Duodenal mucosa (tissue), 2 donors: ENCODE measurements at regions not wholly inside any gene's neighbourhood (a gene's known extent, or its start where the extent isn't known, plus 50 kb on each side); places are given as distances from the start of the nearest gene placed in this dataset.

ENCODE experiments used
- H3K27ac ChIP-seq: one replicate; pipeline ENCODE4 v1.7.0; 2013; ENCODE audit warnings: low read depth, low read length
- H3K27me3 ChIP-seq, 2 donors: one replicate each; pipeline ENCODE4 v1.7.0; 2013; ENCODE audit warnings: low read length in 2 of 2, control low read depth in 1 of 2; ENCODE audit not compliant: insufficient read depth in 2 of 2, control insufficient read depth in 1 of 2
- H3K36me3 ChIP-seq, 2 donors: one replicate each; pipeline ENCODE4 v1.7.0; 2013; ENCODE audit warnings: low read length in 2 of 2, control low read depth in 1 of 2; ENCODE audit not compliant: insufficient read depth in 2 of 2, control insufficient read depth in 1 of 2
- H3K4me1 ChIP-seq, 2 donors: one replicate each; pipeline ENCODE4 v1.7.0; 2013; ENCODE audit warnings: low read length in 2 of 2, control low read depth in 1 of 2; ENCODE audit not compliant: insufficient read depth in 2 of 2, control insufficient read depth in 1 of 2
- H3K4me3 ChIP-seq, 2 donors: one replicate each; pipeline ENCODE4 v1.7.0; 2013; ENCODE audit warnings: low read length in 2 of 2, low read depth in 1 of 2
- H3K9ac ChIP-seq, 2 donors: one replicate each; pipeline ENCODE4 v1.7.0; 2013; ENCODE audit warnings: low read length in 2 of 2, low read depth in 1 of 2
- H3K9me3 ChIP-seq, 2 donors: one replicate each; pipeline ENCODE4 v1.7.0; 2013; ENCODE audit warnings: low read length in 2 of 2, control low read depth in 1 of 2; ENCODE audit not compliant: control insufficient read depth in 1 of 2

DNA sequence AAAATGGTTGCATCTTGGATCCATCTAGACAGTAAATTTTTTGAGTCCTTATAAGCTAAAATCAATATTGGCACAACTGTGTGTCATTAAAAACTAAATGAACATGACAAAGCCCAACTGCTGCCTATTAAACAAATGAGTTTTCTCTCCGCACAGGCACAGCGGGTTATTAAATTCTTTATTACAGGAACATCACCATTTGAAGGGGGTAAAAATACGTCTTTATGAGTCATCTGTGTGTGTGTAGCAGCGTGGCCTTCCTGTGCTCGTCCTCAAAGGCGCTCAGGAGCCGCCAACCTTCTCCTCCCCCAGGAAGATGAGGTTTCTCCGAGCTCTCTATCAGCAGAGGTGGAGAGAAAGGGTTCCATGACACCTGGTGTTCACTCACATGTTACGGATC lies 62.6 kb upstream of the SDK2 start:
- Histone ChIP-seq H3K9me3 (no peaks in the 10 kb centered on the region), H3K27me3 (peaks cover 4 to 23% of the 10 kb centered on the region in 2 donors), H3K4me1 (no peaks in the 10 kb centered on the region)

DNA sequence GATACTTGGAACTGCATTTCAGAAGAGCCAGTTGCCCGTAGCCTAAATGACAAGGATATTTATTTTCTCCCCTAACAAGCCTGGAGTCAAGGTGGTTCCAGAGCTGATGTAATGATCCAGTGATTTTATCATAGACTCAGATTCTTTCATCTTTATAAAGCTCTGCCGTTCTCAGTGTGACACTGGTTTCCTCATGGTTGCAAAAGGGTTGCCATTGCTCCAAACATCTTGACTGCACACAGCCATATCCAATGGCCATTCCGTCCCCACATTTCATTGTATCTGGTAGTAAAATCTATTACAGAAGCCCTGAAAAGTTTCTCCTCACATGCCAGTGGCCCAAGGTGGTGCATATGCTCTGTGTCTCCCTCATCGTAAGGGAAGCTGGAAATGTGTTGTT lies 63.1 kb upstream of the SDK2 start:
- Histone ChIP-seq H3K9ac (no peak overlapping the region), H3K27me3 (peaks cover 4 to 23% of the 10 kb centered on the region in 2 donors), H3K27ac (no peak overlapping the region), H3K4me3 (no peak overlapping the region), H3K9me3 (no peaks in the 10 kb centered on the region), H3K4me1 (no peaks in the 10 kb centered on the region), H3K36me3 (no peaks in the 10 kb centered on the region)

More for the DNA sequence above, 62.6 kb upstream of the SDK2 start:
- no peak overlapping the region for H3K4me3 ChIP-seq
- H3K9ac ChIP-seq: no peak overlapping the region
- H3K36me3 ChIP-seq: no peaks in the 10 kb centered on the region
- H3K27ac ChIP-seq: no peak overlapping the region

DNA sequence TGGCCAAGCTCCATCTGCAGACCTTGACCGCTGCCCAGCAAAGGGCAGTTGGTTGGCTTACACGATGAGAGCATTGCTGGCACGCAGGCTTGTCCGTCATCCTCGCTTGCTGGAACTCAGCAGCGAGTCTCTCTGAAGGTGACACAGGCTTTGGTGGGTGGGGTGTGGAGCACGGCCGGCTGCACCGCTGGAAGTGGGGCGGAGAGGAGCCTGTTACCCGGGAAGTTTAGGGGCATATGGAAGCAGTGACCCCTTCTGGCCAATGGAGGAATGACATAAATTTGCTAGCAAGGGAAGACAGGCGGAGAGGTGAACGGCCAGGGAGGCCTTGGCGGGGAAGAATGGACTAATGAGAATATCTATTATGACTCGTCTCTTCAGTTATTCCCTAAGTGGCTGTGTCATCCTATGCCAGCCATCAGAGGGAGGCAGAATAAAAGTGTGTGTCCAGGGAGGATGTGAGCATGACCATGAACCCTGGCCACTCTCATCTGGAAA lies 65.9 kb upstream of the SDK2 start:
- no peaks in the 10 kb centered on the region for H3K9me3 ChIP-seq
- no peak overlapping the region for H3K27ac ChIP-seq
- no peak overlapping the region for H3K9ac ChIP-seq
- H3K4me1 ChIP-seq: no peaks in the 10 kb centered on the region
- H3K36me3 ChIP-seq: no peaks in the 10 kb centered on the region
- peaks cover 4 to 9% of the 10 kb centered on the region in 2 donors for H3K27me3 ChIP-seq
- H3K4me3 ChIP-seq: no peak overlapping the region

DNA sequence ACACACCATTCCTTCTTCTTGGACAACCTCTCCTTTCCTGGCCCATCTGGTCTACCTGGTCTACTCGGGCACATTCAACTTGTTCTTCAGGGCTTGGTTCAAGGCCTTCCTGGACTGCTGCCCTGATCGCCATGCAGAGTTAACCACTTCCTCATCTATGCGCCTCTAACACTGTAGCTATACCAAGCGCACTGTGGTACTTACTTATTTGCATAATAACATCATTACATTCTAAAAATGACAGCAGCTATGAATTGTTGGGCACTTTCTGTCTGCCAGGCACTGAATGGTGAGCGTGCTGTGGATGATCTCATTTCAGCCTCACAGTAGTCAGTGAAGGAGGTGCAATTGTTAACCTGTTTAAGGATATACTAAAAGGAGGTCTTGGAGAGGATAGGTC lies 66.9 kb upstream of the SDK2 start:
- Histone ChIP-seq H3K27me3 (peaks cover 4 to 9% of the 10 kb centered on the region in 2 donors), H3K27ac (no peak overlapping the region), H3K4me1 (no peaks in the 10 kb centered on the region), H3K9me3 (no peaks in the 10 kb centered on the region), H3K4me3 (no peak overlapping the region), H3K36me3 (no peaks in the 10 kb centered on the region), H3K9ac (no peak overlapping the region)

DNA sequence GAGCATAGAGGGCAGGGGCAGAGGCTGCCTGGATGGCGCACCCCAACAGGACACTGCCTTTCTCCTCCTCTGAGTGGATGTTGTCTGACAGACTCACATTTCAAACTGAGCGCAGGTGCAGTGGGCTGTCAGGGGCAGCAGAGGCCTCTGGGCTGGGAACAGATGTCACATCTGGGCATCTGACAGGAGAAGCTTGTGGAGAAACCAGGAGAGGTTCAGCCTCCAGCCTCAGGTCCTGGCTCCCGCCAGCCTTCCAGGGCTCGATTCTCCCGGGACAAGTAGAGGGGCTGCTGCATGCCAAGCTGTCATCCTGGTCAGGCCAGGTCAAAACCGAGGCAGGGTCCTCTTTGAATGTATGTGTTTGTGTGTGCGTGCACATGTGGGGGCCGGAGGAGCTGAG lies 67.7 kb upstream of the SDK2 start:
- no peaks in the 10 kb centered on the region for H3K4me1 ChIP-seq
- no peaks in the 10 kb centered on the region for H3K36me3 ChIP-seq
- H3K9ac ChIP-seq: no peak overlapping the region
- H3K9me3 ChIP-seq: no peaks in the 10 kb centered on the region
- no peak overlapping the region for H3K27ac ChIP-seq
- H3K4me3 ChIP-seq: no peak overlapping the region
- H3K27me3 ChIP-seq: peaks cover 4 to 9% of the 10 kb centered on the region in 2 donors

DNA sequence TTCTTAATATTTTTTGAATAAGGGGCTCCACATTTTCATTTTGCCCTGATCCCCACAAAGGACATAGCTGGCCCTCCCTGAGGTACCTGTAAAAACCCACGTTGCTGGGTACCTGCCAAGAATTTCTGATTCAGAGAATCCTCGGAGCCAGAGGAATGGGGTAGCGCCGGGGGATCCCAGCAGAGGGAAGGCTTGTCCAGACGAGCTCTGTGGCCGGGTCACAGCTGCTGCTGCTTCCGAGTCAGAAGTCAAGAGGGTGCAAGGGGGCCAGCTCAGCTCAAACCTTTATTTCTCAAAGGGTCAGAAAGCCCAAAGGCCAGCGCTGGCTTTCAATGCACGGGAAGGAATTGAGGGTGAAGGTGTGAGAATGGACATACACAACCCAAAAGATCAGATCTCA lies 68.9 kb upstream of the SDK2 start:
- Histone ChIP-seq H3K4me3 (no peak overlapping the region), H3K27me3 (peaks cover 4 to 9% of the 10 kb centered on the region in 2 donors), H3K9me3 (no peaks in the 10 kb centered on the region), H3K4me1 (peaks cover 0 to 4% of the 10 kb centered on the region in 2 donors), H3K9ac (no peak overlapping the region), H3K36me3 (no peaks in the 10 kb centered on the region), H3K27ac (no peak overlapping the region)

DNA sequence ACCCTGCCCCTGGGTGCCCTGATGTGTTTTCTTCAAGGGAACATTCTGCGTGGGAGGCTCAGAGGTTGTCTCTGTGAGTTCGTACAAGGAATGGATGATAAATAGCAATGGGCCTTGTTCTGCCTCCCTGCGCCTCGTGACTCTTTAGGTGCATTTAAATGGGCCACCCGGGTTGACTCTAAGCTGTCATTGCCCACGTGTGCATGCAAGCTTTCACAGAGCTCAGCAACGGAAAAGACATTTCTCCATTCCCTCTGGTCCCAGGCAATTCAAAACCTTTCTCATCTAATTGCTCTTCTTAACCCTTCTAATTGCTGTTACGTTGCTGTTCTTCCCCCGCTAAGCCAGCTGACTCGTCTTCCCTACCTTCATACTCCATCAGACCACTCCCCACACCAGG lies 71.5 kb upstream of the SDK2 start:
- H3K9ac ChIP-seq: no peak overlapping the region
- H3K4me3 ChIP-seq: no peak overlapping the region
- no peaks in the 10 kb centered on the region for H3K9me3 ChIP-seq
- H3K27ac ChIP-seq: no peak overlapping the region
- H3K36me3 ChIP-seq: no peaks in the 10 kb centered on the region
- peaks cover 8 to 15% of the 10 kb centered on the region in 2 donors for H3K4me1 ChIP-seq
- no peaks in the 10 kb centered on the region for H3K27me3 ChIP-seq

DNA sequence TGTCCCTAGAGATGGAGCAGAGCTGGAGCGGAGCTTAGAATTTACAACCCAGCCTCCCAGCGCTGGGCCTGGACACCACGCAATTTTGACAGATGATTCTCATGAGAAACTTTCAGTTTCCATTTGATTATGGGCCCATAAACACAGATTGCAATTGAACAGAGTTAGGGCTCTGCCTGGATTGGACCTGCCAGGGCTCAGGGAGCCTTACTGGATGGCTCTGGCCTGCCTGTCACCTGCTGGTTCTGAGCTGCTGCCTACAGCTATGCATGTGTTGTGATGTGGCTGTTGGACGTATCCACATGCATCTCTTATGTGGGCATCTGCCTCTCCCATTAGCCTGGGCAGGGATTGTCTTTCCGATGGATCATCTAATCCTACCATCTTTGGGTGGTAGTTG lies 73.4 kb upstream of the SDK2 start:
- no peaks in the 10 kb centered on the region for H3K27me3 ChIP-seq

DNA sequence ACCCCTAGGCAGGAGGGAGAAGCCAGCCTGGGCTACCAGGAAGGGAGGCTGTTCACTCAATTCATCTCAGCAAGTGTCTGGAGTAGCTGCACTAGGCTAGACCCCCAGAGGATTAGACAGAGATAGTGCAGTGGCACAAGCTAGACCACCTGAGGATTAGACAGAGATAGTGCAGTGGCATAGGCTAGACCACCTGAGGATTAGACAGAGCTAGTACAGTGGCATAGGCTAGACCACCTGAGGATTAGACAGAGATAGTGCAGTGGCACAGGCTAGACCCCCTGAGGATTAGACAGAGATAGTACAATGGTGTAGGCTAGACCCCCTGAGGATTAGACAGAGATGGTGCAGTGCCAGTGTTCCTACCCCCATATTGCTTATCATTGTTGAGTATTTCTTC lies 74.1 kb upstream of the SDK2 start:
- Histone ChIP-seq H3K27ac (no peak overlapping the region), H3K27me3 (no peaks in the 10 kb centered on the region), H3K9me3 (no peaks in the 10 kb centered on the region), H3K4me1 (peaks cover 8 to 15% of the 10 kb centered on the region in 2 donors), H3K9ac (no peak overlapping the region), H3K4me3 (no peak overlapping the region), H3K36me3 (no peaks in the 10 kb centered on the region)

More for the DNA sequence above, 73.4 kb upstream of the SDK2 start:
- no peak overlapping the region for H3K27ac ChIP-seq
- H3K9me3 ChIP-seq: no peaks in the 10 kb centered on the region
- H3K4me3 ChIP-seq: no peak overlapping the region
- no peaks in the 10 kb centered on the region for H3K36me3 ChIP-seq
- peaks cover 8 to 15% of the 10 kb centered on the region in 2 donors for H3K4me1 ChIP-seq
- H3K9ac ChIP-seq: no peak overlapping the region

DNA sequence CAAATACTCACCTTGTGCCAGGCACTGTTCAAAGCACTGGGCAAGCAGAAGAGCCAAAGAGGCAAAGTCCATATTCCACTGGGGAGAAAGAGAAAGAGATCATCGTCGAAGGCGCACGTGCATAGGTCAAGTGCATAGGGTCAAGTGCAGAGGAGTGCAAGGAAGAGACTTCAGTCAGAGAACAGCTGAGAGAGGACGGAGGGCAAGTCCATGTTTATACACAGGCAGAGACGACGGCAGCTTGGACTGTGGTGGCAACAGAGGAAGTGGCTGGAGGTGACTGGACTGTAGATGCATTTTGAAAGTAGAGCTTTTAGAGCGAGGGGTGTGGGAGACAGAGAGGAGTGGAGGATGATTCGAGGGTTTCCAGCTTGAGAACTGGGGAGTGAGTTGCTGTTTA lies 74.7 kb upstream of the SDK2 start:
- Histone ChIP-seq H3K36me3 (no peaks in the 10 kb centered on the region), H3K4me3 (no peak overlapping the region), H3K9ac (no peak overlapping the region), H3K9me3 (no peaks in the 10 kb centered on the region), H3K27ac (no peak overlapping the region), H3K4me1 (peaks cover 8 to 15% of the 10 kb centered on the region in 2 donors), H3K27me3 (peaks cover 0 to 2% of the 10 kb centered on the region in 2 donors)

DNA sequence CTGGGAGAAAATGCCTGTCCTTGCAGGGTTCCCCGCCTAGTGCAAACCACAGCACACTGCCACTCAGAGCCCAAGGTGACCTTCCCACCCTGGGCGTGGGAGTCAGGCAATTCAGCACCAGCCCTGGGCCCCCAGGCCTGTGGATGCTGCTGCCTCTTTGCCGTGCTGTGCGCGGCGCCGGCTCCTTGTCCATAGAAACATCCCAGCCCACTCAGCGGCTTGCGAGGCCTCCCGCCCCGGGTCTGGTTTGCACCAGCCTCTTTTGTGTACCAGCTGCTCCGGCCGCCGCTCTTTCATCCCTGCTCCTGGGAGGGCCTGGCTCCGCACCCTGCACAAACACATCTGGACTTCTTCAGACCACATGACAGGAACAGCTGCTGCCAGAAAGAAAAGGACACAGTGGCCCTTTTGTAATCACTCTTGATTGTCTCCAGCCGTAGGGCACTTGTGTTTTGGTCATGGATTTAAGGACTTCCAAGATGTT lies 75.4 kb upstream of the SDK2 start:
- H3K4me1 ChIP-seq: peaks cover 8 to 15% of the 10 kb centered on the region in 2 donors
- H3K9ac ChIP-seq: no peak overlapping the region

More for the DNA sequence above, 75.4 kb upstream of the SDK2 start:
- Histone ChIP-seq H3K27ac (no peak overlapping the region), H3K9me3 (no peaks in the 10 kb centered on the region), H3K4me3 (no peak overlapping the region), H3K27me3 (peaks cover 0 to 4% of the 10 kb centered on the region in 2 donors), H3K36me3 (no peaks in the 10 kb centered on the region)
